Colonic mucosa (tissue), 4 donors: ENCODE measurements at regions not wholly inside any gene's neighbourhood (a gene's known extent, or its start where the extent isn't known, plus 50 kb on each side); places are given as distances from the start of the nearest gene placed in this dataset.

ENCODE experiments used
- DNase-seq: peaks from one replicate; pipeline ENCODE4 v3.0.0-alpha.2; 2020
- H3K27ac ChIP-seq: fragments of 200-600 bp; one replicate; pipeline ENCODE4 v1.8.0; 2021
- H3K27me3 ChIP-seq: fragments of 200-600 bp; one replicate; pipeline ENCODE4 v1.8.0; 2021
- H3K36me3 ChIP-seq: fragments of 200-600 bp; one replicate; pipeline ENCODE4 v1.8.0; 2021
- H3K4me1 ChIP-seq: fragments of 200-600 bp; one replicate; pipeline ENCODE4 v1.8.0; 2021; ENCODE audit warnings: mild to moderate bottlenecking
- H3K4me3 ChIP-seq: fragments of 200-600 bp; one replicate; pipeline ENCODE4 v1.8.0; 2021
- H3K9ac ChIP-seq, 2 donors: one replicate each; pipeline ENCODE4 v1.7.0; 2013; ENCODE audit warnings: control low read depth in 2 of 2, low read depth in 2 of 2, low read length in 2 of 2
- H3K9me3 ChIP-seq: fragments of 200-600 bp; one replicate; pipeline ENCODE4 v1.8.0; 2021
- intact Hi-C: fragments of 100-400 bp; cut with DNase I; formaldehyde crosslinking; loops from one replicate; pipeline ENCODE4 v1.14.1; 2022
- TF ChIP-seq, protein P1 (sequence below): fragments of 200-600 bp; IDR thresholded peaks from one replicate; pipeline ENCODE4 v1.8.0; 2022; ENCODE audit warnings: antibody characterized with exemption, mild to moderate bottlenecking
- donor health status: healthy.
- donor health status: DM: no; HTN: no; CAD: no.
- donor health status: DM: no; HTN: no; CAD: no.

GRCh38 chr20:39943336-39943735, 745.7 kb downstream of the MAFB start:
- H3K9ac ChIP-seq: no peak overlapping the region
- intact Hi-C loops: no loop called here
- no peak overlapping the region for H3K27ac ChIP-seq
- no peaks in the 10 kb centered on the region for H3K9me3 ChIP-seq
- no peaks in the 10 kb centered on the region for H3K36me3 ChIP-seq
- H3K4me1 ChIP-seq: no peaks in the 10 kb centered on the region
- H3K27me3 ChIP-seq: no peaks in the 10 kb centered on the region
- no peak for DNase-seq
- TF ChIP-seq, protein P1, sequence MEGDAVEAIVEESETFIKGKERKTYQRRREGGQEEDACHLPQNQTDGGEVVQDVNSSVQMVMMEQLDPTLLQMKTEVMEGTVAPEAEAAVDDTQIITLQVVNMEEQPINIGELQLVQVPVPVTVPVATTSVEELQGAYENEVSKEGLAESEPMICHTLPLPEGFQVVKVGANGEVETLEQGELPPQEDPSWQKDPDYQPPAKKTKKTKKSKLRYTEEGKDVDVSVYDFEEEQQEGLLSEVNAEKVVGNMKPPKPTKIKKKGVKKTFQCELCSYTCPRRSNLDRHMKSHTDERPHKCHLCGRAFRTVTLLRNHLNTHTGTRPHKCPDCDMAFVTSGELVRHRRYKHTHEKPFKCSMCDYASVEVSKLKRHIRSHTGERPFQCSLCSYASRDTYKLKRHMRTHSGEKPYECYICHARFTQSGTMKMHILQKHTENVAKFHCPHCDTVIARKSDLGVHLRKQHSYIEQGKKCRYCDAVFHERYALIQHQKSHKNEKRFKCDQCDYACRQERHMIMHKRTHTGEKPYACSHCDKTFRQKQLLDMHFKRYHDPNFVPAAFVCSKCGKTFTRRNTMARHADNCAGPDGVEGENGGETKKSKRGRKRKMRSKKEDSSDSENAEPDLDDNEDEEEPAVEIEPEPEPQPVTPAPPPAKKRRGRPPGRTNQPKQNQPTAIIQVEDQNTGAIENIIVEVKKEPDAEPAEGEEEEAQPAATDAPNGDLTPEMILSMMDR: no peak
- no peak overlapping the region for H3K4me3 ChIP-seq

GRCh38 chr20:39941245-39941644, 747.8 kb downstream of the MAFB start:
- no peak for DNase-seq
- no peak overlapping the region for H3K27ac ChIP-seq
- no peak overlapping the region for H3K9ac ChIP-seq
- no peaks in the 10 kb centered on the region for H3K27me3 ChIP-seq
- H3K36me3 ChIP-seq: no peaks in the 10 kb centered on the region
- TF ChIP-seq, protein P1: no peak
- intact Hi-C loops: no loop called here
- H3K9me3 ChIP-seq: no peaks in the 10 kb centered on the region
- H3K4me1 ChIP-seq: no peaks in the 10 kb centered on the region
- no peak overlapping the region for H3K4me3 ChIP-seq

GRCh38 chr20:39939241-39939865, 749.7 kb downstream of the MAFB start:
- TF ChIP-seq, protein P1: no peak
- Histone ChIP-seq H3K4me1 (no peaks in the 10 kb centered on the region), H3K27ac (no peak overlapping the region)

DNA sequence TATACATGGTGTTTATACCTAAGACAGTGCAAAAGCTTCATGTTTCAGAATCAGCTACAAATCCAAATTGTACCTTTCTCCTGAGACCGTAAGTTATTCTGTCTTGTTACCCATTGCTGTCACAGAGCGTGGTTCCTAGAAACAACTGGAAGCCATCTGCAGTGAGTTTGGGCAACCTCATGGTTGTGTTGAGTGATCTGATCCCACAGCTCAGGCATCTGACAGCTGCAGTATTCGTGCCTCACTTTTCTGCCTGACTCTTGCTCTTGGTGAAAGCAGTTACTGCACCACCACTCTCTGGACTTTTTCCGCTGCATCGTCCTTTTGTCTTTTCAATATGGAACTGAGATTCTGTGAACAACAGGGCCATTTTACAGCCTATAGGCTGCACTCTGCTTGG, 752.6 kb downstream of the MAFB start:
- intact Hi-C loops: no loop called here
- Histone ChIP-seq H3K36me3 (no peaks in the 10 kb centered on the region), H3K27me3 (no peaks in the 10 kb centered on the region), H3K27ac (no peak overlapping the region), H3K4me1 (no peaks in the 10 kb centered on the region), H3K9ac (no peak overlapping the region), H3K4me3 (no peak overlapping the region), H3K9me3 (no peaks in the 10 kb centered on the region)
- no peak for DNase-seq
- TF ChIP-seq, protein P1: no peak

More at GRCh38 chr20:39939241-39939865, 749.7 kb downstream of the MAFB start:
- H3K9me3 ChIP-seq: no peaks in the 10 kb centered on the region
- no peak for DNase-seq
- H3K4me3 ChIP-seq: no peak overlapping the region
- intact Hi-C loops: no loop called here
- no peaks in the 10 kb centered on the region for H3K36me3 ChIP-seq
- no peak overlapping the region for H3K9ac ChIP-seq
- no peaks in the 10 kb centered on the region for H3K27me3 ChIP-seq

- Histone ChIP-seq H3K4me3 (no peak overlapping the region), H3K27me3 (no peaks in the 10 kb centered on the region), H3K4me1 (no peaks in the 10 kb centered on the region), H3K9me3 (no peaks in the 10 kb centered on the region), H3K27ac (no peak overlapping the region), H3K9ac (no peak overlapping the region), H3K36me3 (no peaks in the 10 kb centered on the region)
- TF ChIP-seq, protein P1: no peak
- intact Hi-C loops: no loop called here
- DNase-seq: no peak
These were observed 753.1 kb downstream of the MAFB start for GRCh38 chr20:39935901-39936300.
